Inferior parietal cortex (tissue), 1 donor: ENCODE measurements at regions not wholly inside any gene's neighbourhood (a gene's known extent, or its start where the extent isn't known, plus 50 kb on each side); places are given as distances from the start of the nearest gene placed in this dataset.

Source experiments
- DNase-seq: peaks from one replicate; pipeline ENCODE4 v3.0.0-alpha.2; 2016; ENCODE audit errors: extremely low spot score

DNA sequence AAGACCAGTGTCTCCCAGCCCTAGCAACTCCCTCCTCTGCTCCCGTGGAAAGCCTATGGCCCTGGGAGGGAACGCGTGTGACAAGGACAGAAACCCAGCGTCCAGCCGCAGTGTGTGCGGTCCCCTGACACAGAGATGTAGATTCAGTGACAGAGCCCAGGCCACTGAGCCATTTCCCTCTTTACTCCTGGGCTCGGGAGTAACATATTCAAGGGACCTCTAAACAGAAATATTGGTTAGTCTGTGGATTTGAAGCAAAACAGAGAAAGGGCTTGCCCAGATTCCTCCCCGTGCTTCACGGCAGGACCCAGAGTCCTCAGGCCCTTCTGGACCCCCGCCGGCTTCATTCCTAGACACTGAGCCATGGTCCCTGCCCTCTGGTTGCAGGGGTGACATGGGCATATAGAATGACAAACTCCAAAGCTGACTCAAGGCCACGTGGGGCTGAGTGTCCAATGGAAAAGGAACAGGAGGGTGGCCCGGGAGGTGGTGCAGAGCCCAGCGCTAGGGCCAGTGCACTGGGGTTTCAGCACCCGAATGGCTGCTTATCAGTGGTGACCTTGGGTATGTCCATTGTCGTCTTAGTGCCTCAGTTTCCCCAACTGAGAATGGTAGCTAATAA lies 248.2 kb downstream of the QKI start:
- DNase-seq, result no peak

DNA sequence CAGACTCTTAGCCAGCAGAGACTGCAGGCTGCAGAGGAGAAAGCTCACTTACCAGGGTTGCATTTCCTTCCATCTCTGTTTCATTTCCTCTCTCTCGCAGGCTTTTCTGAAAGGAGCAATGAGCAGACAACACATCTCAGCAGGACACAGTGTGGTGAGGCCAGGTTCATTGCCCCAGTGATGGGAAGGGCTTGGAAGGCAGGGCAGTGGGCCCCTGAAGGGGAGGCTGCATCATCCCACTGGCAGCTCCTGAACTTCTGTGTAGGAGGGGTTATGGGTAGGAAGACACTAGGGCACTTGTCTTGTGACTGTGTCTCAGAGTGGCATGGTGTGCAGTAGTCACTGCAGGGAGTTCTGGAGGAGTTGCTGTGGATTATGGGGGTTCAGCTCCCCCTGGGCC lies 246.8 kb downstream of the QKI start:
- DNase-seq, result no peak

DNA sequence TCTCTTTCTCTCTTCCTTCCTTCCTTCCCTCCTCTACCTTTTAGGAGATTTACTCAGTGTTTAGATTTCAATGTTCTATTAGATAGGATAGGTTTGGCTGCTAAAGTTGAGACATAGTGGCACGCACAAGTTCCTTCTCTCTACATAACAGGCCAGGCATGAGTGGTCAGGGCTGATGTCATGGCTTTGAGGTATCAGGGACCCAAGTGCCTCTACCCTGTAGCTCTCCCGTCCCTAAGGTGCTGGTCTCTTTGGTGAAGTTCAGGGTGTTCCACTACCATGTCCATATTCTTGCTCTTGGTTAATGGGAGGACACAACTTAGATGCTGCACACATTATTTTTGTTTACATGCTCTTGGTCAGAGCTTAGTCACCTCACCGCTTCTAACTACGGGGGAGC lies 245.3 kb downstream of the QKI start:
- no peak for DNase-seq

DNA sequence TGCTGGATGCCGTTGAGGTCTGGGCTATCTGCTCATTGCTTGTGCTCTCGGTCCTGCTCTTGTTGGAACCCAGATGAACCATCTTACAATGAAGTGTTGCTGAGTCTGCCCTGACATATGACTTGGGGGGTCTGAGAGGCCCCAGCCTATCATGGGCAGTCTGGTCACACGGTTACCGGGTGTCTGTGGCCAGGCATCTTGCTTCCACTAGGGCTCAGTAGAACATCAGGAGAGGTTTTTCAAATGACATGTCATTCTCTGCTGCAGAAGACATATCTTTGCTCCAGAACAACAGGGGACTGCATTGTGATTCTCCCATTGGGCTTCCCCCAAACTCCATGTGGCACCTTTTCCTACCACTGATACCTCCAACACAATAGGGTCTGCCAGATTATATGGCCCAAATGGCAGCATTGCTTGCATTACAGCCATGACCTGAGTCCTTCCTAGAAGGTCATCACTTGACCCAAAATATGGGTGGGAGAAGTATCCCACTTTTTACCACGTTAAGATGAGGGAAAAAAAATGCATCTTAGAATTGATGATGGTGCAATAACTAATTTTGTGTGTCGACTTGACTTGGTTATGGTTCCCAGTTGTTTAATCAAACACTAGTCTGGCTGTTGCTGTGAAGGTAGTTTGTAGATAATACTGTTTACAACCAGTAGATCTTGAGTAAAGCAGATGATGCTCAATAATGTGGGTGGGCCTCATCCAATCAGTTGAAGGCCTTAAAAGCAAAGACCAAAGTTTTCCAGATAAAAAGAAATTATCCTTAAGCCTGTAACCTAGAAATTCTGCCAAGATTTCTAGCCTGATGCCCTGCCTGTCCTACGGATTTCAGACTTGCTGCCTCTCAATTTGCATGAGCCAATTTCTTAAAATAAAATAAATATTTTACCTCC lies 241.0 kb downstream of the QKI start:
- no peak for DNase-seq

DNA sequence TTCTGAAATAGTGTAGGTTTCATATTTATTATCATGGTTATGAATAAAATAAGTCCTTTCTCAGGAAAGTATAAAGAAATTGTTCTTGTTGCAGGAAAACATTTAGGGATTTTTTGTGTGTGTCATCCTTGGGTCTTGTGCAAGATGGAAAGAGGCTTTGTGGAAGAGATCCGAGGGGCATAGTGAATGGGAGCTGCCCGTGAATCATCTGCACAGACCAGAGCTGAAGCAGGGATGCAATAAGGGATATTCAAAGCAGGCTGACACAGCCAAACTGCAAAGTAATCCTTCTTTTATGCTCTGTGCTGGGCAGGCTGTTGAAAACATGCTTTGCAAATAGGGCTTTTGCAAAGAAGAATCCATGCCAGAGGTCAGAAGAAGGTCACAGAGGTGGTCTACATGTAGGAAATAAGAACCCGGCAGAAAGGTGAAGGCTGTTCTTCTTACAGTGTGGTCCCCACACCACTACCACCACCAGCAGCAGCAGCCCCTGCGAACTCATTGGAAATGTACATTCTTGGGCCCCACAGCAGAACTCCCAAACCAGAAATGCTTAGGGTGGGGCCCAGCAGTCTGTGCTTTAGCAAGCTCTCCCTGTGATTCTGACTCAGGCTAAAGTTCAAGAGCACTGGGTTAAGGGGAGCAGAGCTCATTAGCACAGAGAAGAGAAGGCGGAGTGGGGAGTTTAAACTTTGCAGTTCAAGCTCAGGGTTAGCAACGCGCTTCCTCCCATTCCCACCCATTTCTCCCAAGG lies 237.6 kb downstream of the QKI start:
- no peak for DNase-seq

DNA sequence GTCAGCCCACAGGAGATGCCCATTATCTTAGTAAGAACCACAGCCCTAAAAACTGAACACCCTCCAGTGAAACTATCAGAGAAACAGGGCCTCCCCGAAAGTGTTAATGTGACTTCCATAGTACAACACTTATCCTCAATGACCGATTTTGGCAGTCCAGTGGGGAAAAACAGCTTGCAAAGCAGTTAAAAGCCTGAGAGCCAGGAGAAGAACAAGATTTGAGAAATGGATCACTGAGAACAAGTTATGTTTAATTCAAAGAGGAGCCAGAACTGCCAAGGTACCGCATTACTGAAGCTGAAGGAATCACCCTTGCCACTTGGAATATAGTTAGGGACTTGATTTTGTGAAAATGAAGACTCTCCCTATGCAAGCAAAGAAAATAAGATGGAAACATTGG lies 236.9 kb downstream of the QKI start:
- no peak for DNase-seq

DNA sequence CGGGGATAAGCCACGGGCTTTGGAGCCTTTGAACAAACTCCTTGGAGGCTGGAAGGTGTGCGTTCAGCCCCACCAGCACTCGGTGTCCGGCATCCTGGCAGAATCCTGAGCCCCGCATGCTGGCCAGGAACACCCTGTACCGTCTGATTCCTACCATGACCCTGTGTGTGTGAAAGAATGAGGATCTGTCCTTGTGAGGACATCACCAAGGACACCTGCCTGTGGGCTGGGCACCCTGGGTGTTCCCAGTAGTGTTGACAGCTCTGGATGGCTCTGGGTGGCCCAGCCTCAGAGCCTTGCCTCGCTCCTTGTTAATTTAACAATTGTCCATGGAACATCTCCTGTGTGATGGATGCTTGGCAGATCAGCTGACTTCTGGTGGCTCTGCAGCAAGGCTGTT lies 234.3 kb downstream of the QKI start:
- no peak for DNase-seq

DNA sequence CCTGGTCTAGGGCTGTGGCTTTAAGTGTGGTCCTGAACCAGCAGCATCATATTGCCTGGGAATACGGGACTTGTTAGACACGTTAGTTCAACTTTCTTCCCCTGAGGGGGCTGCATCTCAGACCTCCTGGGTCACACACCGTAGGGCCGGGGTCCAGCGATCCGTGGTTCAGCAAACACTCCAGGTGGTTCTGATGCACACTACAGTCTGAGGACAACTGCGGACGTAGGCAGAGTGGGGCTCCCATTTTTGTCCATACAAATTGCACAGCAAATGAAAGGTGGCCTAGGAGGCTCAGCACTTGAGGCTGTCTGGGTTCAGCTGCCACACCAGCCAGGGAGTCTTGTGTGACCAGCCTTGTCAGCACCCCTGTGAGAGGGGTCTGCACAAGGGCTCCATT lies 233.1 kb downstream of the QKI start:
- no peak for DNase-seq

DNA sequence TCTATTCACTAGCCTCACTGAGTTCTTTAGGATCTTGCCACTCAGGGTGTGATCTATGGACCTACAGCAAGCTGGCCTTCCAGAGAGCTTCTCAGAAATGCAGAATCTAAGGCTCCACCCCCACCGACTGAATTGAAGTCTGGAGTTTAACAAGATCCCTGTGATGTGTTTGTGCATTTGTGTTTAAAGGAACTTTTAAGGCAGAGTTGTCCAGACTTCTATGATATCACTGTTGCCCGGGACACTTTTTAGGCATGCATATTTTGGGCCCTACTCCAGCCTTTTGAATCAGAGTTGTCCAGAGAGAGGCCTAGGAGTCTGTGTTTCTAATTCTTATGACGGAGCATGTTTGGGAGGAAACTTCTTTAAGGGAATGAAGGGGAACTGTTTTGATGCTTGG lies 232.3 kb downstream of the QKI start:
- DNase-seq, result no peak

DNA sequence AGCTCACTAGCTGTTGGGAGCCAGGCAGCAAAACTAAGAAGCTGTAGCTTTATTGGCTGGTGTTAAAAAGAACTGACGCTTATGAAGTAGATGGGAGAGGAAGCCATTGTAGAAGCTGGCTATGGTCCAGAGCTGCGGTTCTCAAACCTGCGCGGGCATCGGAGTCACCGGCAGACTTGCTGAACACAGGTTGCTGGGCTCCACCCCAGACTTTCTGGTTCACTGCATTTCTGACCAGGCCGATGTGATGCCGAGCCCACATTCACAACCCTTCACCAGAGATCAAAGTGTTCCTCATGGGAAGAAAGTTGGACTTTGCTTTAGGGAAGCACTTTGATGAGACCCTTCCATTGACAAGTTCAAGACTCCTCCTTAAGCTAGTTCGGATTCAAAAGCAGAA lies 231.6 kb downstream of the QKI start:
- DNase-seq, result no peak

DNA sequence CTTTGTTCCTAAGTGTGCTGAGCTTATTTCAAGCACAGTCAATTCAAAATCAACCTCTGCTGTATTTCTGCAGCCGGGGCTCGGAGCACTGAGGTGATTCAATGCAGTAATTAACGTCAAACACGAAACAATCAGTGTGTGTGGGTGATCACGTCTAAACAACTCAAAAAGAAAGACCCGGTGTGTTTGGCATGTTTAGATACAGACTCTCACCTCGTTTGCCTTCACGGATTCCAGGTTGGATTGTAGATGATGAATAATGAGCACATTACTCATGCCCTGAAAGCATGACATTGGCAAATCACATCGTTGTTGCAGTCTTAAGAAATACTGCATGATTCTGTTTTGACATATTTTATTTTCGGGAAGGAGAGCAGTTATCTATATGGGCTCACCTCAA lies 231.0 kb downstream of the QKI start:
- no peak for DNase-seq

DNA sequence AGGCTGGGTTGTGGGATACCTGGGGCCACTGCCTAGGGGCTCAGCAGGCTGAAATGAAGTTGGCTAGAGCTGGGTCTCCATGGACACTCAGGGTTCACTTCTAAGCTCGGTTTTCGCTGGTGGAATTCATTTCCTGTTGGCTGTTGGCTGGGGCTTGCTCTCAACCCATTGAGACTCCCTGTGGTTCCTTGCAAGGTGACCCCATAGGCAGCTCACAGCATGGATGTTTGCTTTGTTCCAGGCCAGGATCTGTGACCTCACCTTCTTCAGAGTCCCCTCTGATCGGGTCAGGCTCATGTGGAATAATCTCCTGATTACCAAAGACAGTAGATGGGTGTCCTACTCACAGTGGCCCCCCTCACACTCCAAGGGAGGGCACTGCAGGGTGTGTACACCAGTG lies 229.3 kb downstream of the QKI start:
- no peak for DNase-seq

DNA sequence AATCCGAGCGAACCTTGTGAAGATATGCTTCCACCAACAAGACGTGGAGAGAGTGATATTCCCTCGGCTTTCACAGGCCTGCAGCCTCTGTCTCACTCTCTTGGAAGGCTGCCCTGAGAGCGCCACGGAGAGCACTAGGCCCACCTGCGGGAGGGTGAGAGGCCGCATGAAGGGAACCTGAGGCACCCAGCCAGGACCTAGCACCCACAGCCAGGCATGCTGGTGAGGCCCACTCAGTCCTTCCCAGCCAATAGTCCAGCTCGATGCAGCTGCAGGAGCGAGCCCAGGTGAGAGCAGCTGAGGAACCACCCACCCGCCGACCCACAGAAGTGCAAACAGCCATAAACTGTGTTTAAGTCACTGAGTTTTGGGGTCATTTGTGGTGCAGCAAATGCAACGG lies 227.2 kb downstream of the QKI start:
- DNase-seq, result no peak

DNA sequence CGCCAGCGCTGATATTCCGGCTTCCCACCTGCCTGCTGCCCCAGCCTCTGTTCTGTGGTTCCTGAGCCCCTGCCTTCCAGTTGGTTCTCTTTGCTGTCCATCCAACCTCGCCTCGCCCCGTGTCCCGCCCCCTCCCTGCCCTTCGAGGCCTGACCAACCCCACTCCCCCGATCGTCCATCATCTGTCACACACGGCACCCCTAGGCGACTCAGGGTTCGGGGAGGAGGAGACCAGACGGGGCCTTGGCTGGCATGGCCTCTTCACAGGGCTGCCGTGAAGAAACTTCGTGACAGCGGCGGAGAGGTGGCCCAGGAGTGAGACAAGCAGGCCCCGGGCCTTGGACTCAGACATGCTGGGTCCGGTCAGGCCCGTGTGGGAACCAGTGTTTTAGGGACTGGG lies 226.1 kb downstream of the QKI start:
- DNase-seq, result no peak

DNA sequence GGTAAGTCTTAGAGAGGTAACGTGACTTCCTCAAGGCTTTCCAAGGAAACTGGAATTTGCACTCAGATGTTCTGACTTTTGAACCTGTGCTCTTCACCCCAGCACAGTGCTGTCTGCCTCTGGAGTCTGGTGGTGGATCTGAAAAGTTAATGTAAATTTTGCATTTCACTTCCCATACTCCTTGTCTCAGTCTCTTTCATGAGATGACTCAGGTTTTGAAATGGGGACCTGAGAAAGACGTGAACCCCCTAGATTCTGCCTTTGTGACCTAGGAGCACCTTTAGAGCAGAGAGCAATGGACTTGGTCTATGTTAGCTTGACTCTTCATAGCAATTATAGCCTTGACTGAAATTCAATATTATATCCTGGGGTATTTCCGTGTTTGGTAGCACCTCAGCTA lies 223.0 kb downstream of the QKI start:
- no peak for DNase-seq

DNA sequence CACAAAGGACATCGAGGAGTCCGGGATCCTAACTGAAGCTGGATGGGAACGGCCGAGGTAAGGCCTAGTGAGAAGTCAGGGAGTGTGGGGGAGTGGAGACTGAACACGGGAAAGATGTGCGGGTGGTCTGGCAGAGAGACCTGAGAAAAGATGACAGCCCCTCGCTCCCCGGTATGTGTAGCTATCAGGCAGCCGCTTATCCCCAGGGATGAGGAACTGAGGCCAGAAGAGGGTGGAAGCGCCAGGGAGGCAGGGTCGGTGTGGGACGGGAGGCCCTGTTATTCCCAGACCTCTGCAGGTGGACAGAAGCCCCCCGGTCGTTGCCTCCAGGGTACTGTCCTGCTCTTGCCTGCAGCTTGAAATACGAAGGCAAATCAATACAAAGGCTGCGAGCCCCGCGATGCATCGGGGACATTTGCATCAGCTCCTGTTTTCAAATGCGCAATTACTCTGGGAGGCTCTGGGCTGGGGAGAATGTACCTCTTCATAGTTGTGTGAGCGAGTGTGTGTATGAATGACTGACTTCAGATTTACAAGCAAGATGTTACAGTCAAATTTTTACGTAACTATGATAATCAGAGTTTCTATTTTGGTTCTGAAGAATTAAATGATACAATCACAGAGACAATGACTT lies 221.3 kb downstream of the QKI start:
- no peak for DNase-seq

DNA sequence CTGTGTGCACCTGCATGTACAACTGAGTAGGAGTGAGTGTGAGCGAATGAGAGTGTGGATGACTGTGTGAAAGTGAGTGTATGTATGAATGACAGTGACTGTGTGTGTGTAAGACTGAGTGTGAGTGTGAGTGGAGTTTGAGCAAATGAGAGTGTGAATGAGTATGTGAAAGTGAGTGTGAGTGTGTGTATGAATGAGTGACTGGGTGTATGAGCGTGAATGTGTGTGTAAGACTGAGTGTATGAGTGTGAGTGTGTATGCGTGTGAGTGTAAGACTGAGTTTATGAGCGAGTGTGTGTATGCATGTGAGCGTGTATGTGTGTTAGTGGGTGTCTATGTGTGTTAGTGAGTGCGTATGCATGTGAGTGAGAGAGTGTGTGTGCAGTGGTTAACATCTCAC lies 220.8 kb downstream of the QKI start:
- DNase-seq, result no peak

DNA sequence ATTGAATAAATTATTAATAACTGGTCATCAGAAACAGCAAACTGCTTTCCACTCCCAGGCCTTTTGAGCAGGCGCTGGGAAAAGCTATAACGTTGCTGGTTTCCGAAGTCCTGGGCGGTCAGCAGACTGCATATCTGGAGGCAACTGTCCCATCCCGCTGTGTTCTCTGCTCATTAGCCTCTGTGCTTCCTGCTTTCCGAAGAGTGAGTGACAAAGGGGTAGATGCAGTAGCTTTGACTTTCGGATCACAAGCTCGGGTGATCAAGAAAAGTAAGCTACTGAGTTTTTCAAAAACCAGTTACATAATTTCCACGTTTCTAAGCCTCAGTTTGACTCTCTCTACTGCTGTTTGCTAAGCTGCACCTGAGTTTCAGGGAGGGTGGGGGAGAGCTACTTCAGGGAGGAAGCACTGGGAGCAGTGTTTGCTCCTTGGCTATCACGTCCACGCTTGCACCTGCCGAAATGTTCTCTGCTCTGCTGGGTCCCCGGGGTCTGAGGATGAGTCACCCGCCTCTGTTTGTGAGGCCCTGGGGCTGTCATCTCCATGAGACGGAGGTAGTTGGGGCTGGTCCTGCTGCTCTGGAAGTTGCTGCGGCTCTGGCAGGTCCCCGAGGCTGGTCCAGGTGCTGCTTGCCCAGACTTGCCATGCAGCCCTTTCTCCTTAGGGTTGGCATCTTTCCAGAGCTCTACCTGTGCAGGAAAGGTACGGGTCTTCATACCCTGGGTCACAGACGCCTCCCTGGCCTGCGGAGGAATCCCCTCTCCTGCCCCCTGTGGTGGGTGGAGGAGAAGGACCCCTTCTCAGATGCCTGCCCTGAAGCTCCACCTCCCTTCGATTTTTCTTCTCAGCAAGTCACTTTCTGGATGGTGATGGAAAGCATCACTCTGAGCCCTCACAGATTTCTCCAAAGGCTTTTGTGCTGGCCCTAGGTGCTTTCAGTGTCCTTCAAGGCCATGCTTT lies 220.0 kb downstream of the QKI start:
- DNase-seq, result no peak

DNA sequence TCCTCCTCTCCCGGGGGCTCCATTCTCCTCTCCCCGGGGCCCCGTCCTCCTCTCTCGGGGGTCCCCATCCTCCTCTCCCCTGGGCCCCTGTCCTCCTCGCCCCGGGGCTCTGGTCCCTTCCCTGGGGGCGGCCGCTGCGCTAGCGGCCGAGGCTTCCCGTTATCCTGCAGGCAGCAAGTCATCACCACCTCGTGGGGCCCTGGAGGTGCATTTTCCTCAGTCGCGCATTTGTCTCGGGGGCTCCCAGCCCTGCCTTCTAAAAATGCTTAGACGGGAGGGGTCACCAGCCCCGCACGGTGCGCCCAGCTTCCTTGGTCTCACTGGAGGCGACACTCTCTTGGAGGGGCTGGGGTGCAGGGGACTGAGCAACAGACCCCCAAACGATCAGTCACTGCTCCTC lies 216.5 kb downstream of the QKI start:
- DNase-seq, result no peak

DNA sequence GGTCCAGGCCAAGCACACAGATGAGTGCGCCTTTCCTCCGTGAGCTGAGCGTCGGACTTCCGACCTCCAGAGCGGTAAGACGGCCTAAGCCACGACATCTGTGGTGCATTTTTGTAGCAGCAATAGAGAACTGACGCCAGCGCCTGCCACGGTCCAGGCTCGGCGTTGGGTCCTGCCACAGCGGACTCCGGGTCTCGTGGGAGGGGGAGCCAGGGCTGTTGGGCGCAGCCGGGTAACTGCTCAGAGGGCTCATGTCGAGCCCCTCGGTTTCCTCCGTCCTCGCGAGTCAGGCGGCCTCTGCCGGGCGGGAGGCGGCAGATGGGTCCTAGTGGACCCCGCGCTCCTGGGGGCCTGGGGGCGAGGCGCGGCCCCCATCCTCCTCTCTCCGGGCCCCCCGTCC lies 216.1 kb downstream of the QKI start:
- DNase-seq, result no peak

DNA sequence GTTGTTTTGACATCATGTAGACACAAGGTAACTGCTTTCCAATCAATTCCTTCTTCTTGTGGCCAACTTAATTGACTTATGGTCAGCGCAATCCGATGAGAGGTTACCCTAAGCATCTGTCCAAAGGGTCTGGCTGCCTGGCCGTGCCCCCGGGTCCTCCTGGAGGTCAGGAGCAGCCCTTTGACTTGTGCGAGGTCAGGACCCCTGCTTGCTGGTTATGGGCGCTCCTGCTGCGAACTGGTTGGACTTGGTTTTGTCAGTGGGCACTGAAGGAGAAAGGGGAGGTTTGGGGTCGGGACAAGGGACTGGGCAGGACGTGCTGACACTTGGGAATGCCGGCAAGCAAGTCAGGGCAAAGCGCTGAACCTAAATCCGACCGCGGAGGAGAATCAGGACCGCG lies 215.6 kb downstream of the QKI start:
- no peak for DNase-seq
